GM18507 (cell line): ENCODE measurements at regions not wholly inside any gene's neighbourhood (a gene's known extent, or its start where the extent isn't known, plus 50 kb on each side); places are given as distances from the start of the nearest gene placed in this dataset.
"Not testable (repeated sequence)": the region's sequence is repeated elsewhere in the genome, so short reads cannot be mapped to it uniquely, and the experiment has no call there.

ENCODE experiments used
- DNase-seq: peaks from one replicate; pipeline ENCODE4 v3.0.0; 2011; ENCODE audit warnings: low read depth; ENCODE audit not compliant: insufficient read length; ENCODE audit errors: extremely low spot score
- FAIRE-seq: peaks from 2 replicates; lab custom pipeline; 2011; peaks lifted over from hg19 to GRCh38; lab: Jason Lieb, UNC

DNA sequence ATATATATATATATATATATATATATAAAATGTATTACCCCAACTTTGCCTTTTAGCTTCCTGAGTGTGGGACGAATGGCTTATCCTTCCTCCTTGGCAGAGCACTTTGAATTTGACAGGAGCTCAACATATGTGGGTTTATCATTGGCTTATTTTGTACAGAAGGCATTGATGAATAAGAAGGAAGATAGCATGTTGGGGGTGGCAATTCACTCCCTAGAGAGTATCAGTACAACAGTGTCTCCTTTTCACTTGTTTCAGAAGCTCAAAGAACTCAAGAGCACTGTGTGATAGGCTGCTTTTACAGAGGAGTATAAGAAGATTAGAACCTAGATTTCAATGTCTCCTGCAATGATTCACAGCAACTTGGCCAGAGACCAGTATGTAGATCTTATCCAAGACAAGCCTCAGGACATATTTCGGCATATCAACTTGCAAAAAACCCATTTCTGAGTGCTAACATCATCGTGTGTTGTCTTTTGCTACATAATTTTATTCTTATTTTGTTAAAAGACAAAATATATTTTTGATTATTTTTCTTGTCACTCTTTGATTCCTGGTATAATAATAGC, 345.8 kb downstream of the SOCS6 start:
- DNase-seq (no peak), FAIRE-seq (no peak)

DNA sequence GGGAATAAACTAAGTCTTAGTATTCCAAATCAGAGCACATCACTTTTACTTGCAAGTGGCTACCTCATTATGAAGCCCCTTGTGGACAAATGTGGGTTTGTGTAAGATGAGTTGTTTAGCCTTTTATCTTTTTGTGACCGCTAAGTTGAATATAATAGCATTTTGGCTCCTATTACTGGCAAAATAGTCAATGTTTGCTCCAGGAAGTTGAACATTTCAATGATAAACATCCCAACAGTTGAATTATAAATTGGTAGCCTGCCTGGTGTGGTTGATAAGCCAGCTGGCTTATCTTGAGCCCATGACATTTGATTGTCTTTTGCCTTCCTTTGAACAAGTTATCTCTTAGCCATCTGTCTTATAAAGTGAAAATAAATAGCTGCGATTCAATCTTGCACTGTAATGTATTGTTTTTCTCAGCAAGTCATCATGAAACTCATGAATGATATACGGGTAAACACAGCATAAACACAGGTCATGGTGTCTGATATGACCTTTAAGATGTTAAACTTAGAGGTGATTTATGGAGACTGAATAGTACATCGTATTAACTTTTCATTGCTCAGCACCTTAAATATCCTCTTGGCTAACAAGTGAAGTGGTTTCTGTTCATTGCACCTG, 338.4 kb downstream of the SOCS6 start:
- FAIRE-seq (no peak), DNase-seq (no peak)

DNA sequence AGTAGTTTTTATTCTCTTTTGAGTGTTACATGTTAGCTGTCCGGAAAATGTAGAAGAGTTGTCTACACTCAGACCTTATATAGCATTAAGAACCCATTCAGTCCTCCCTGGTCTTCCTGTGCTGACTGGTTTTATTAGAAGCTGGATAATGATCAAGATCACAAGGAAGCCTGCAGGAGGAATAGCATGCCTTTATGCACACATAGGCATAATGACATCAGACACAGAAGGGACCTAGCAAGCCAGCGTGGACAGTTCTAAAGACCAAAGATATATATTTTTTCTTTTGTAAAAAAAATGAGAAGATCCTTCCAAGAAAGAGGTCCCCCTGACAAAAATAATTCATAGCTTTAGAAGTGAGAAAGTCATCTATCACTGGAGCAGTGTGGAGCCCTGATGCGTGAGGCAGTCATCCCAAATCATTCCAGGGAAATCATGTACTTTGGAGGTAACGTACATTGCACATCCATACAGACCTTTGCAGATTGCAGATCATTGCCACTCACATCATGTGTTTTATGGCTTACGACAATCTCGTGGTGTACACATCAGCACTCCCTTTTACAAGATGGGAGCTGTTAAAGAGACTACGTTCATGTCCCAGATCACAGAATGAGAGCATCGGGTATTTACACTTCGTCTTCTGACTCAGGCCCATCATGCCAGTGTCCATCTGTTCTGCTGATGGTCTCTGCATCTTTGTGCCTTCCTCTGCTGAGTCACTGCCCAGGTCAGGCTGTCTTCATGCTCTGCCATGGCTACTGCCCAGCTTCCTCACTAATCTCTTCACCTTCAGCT, 334.0 kb downstream of the SOCS6 start:
- FAIRE-seq = no peak
- DNase-seq = no peak

DNA sequence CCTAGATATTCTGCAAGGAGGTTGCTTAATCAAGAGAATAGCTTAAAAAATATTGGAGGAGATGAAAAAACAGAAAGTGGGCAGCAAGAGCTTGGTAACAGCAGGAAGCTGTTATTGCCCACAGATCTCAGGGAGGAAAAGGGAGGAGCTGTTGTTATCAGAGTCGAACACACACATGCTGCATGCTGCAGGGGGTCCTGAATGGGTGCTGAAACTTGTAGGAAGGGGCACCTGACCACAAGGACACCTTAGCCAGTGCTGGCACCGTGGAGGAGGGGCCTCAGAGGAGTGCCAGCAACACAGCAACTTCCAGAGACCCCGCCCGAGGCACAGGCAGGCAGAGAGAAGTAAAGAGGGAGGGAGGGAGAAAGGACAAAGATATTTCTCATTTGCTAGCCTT, 332.9 kb downstream of the SOCS6 start:
- no peak for FAIRE-seq
- DNase-seq = no peak

DNA sequence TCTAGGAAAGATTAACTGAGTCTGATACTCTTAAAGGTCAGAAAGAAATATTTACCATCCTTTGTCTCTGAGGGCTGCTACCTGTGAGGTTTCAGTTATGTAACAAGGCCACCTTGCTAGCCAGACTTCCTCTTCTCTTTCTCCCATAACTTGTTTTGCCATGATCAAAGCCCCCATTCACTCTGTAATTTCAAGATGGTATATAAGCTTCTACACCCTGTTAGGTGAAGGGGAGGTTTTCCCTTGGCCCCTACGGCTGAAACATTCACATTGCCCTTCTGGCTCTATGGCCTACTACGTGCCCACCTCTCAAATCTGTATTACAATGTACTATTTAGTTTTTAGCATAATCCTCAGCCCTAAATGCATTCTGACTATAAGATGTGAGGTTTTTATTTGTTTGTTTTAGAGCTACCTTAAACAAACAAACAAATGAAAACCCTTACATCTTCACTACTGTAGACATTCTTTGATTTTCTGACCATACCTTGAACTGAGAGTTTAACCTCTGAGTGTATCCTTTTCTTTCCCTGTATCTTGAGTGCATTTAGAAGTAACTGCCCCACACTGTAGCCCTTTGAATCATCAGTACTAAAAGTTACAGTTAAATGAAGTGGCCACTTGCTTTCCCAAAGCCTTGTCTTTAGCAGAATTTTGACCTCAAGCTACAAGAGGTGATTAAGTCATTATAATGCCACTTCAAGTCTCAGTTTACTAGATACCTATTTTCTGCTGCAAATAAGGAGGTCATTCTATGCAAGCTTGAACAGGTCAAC, 332.2 kb downstream of the SOCS6 start:
- FAIRE-seq (no peak), DNase-seq (no peak)

DNA sequence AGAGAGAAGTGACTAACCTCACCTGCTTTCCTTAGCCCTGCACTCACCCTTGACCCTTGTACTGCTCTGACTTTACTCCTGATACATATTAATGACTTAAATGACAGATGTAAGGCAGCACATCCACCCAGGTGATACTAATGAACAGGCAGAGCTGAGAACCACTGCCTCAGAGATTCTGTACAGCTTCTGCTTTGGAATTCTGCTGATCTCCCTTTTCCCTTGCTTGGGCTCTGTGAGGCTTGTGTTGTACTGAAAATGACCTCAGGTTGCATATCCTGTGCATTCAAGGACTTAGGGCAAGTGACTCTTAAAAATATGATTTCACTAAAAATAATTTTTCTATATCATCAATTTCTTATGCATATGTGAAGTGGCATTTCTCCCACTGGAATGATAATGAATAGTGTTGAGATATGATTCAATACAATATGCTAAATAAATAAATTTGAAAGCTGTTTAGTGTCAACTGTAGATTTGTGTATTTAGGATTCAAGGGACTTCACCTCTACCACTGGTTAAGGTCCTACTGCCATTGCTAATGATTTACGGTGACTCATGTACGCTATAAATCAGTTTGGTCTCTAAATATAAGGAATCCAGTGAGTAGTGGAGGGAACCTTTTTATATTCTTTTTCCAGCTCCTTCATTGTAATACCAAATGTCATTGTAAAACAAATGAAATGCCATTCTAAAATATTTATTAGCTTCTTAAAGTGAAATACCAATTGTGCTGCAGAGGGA, 328.3 kb downstream of the SOCS6 start:
- no peak for FAIRE-seq

DNA sequence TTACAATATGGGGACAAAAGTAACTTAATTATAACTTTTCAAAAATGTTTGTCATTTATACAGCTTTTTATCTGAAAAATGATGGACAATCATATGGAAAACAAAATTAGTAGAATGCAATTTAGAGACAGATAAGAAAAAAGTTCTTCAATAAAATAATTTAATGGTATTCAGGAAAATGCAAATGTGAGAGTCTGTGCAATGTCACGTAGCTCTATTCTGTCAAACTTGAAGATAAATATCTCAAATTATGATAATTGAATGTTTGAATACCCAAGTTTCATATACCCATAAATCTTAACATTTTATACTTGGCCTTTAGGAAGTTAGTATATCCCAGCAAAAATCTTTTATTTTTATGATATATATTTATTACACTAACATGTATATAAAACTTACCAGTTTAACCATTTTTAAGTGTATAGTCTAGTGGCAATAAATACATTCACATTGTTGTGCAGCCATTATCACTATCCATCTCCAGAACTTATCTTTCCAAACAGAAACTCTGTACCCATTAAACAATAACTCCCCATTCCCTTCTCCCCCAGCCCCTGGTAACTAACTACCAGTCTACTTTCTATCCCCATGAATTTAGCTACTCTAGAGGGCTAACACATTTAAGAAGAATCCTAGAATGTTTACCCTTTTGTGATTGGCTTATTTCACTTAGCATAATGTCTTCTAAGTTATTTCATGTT, 311.5 kb downstream of the SOCS6 start:
- FAIRE-seq (no peak), DNase-seq (no peak)

More for the DNA sequence above, 328.3 kb downstream of the SOCS6 start:
- no peak for DNase-seq

DNA sequence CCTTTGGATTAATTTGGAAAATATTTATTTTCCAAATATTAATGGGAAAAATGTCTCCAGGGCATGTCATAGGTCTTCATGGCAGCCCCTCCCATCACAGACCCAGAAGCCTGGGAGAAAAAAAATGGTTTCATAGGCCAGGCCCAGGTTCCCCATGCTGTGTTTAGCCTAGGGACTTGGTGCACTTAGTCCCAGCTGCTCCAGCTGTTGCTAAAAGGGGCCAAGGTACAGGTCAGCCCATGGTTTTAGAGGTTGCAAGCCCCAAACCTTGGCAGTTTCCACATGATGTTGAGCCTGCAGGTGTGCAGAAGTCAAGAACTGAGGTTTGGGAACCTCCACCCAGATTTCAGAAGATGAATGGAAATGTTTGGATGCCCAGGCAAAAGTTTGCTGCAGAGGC, 309.6 kb downstream of the SOCS6 start:
- DNase-seq (no peak), FAIRE-seq (no peak)

DNA sequence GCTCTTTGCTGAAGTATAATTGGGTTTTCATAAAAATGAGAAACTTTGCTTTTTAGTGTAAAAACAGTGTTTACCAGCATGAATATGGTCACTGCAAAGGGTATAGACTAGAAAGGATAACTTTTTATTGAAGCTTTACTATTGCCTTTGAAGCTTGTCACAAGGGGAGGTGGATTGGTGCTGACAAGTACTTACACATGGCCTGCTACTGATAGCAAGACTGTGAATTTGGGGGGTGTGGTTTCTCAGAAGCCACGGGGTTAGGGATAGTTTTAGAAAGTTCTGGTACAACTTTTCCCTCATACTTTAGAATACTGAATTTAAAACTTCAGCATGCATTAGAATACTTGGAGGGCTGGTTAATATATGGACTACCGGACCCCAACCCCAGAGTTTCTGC, 294.1 kb downstream of the SOCS6 start:
- DNase-seq (no peak), FAIRE-seq (no peak)

DNA sequence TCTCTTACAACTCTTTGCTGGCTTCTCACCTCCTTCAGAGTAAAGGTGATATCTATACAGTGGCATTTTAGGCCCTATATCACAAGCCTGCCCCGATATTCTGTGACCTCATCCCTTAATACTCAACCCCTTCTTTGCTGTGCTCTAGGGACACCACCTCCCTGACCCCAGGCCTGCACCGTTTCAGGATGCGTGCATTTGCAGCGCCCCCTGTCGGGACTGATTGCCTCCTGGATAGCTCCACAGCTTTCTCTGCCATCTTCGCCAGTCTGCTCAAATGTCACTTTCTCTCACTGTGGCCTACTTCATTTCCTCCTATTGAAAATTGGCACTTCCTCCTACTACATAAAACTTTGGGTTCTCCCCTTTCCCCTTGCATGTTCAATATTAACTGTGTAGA, 289.6 kb downstream of the SOCS6 start:
- FAIRE-seq (no peak), DNase-seq (no peak)

DNA sequence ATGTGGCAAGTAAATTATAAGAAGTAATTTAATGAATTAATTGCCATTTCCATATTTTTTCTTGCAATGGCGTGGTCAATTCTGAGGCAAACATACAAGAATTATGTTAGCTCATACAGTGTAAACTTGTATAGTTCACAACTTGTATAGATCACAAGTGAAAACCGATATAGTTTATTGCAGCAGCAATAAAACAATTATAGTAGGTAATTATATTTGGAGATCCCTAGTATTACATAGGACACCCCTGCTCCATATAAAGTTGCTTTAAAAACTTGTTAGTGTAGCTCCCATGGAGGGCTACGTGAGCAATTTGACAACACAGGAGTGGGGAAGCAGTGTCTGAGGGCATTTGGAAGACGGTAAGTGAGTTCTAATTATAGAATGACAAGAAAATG, 288.2 kb downstream of the SOCS6 start:
- FAIRE-seq (no peak), DNase-seq (no peak)

DNA sequence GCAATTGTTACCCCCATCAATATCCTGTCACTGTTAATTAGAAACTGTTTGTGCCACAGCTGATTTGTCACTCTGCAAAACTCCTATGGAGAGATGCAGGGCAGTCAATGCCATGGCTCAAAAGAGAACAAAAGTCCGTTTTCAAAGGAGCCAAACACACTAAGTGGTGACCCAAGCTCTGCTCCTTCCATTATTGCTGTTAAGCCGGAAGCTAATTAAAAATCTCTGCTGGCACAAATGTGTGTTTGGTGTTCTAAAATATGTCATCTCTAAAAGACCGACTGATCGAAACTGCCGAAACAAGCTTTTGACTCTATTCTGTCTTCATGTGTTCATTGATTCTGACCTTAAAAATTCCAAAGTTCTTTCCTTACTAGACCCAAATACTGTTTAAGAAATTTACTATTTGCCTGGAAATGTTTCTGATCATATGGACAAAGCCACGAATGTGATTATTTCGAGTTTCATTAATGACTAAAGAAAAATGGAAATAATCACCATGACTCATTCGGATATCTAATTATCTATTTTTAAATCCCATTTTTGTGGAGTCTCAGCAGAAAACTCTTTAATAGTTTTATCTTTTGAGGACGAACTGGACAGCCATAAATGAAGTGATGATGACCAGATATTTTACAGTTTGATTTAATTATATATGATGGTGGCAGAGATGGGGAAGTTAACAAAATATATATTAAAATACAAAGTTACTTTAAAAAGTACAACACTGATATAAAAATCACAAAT, 287.6 kb downstream of the SOCS6 start:
- DNase-seq = no peak
- FAIRE-seq = no peak

DNA sequence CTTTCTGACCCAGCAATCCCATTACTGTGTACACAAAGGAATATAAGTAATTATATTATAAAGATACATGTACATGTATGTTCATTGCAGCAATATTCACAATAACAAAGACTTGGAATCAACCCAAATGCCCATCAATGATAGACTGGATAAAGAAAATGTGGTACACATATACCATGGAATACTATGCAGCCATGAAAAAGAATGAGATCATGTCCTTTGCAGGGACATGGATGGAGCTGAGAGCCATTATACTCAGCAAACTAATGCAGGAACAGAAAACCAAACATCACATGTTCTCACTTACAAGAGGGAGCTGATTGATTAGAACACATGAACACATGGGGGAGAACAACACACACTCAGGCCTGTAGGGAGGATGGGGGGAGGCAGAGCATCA, 286.1 kb downstream of the SOCS6 start:
- not testable (repeated sequence) for DNase-seq, FAIRE-seq

DNA sequence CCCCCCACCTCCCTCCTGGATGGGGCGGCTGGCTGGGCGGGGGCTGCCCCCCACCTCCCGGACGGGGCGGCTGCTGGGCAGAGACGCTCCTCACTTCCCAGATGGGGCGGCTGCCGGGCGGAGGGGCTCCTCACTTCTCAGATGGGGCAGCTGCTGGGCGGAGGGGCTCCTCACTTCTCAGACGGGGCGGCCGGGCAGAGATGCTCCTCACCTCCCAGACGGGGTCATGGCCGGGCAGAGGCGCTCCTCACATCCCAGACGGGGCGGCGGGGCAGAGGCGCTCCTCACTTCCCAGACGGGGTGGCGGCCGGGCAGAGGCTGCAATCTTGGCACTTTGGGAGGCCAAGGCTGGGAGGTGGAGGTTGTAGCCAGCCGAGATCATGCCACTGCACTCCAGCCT, 280.8 kb downstream of the SOCS6 start:
- not testable (repeated sequence) for FAIRE-seq, DNase-seq

DNA sequence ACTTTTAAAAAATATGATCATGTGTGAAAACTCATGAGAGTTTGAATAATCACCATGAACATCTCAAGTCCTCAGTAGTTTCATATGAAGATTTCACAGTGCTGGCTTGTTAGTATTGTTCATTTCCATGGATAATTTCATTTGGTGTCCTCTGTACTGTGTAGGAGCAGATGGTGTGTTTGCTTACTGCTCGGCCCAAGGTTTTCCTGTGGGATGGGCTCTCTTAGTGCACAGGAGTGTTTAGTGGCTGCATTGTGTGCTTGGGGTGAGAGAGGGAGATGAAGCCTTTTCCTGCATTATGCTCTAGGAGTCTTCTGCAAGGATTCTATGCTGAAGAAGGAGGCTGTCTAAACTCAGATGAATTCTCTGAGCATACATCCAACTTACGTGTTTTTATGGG, 270.6 kb downstream of the SOCS6 start:
- no peak for FAIRE-seq
- DNase-seq = no peak

DNA sequence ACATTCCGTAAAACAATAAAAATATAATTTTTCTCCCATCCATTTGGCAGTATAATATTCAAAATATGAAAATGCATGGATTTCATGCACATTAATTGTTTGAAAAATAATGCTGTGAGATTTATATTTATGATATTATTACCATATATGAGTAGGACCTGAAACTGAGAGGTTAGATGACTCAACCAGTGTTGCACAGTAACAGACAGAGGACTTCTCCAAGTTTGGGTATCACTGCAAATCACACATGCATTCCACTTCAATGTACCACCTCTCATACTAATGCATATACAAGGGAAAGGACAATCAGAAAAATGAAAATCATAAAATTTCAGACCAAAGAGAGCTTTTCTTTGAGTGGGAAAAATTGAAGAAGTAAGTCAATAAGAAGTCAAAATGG, 269.5 kb downstream of the SOCS6 start:
- FAIRE-seq (no peak), DNase-seq (no peak)

DNA sequence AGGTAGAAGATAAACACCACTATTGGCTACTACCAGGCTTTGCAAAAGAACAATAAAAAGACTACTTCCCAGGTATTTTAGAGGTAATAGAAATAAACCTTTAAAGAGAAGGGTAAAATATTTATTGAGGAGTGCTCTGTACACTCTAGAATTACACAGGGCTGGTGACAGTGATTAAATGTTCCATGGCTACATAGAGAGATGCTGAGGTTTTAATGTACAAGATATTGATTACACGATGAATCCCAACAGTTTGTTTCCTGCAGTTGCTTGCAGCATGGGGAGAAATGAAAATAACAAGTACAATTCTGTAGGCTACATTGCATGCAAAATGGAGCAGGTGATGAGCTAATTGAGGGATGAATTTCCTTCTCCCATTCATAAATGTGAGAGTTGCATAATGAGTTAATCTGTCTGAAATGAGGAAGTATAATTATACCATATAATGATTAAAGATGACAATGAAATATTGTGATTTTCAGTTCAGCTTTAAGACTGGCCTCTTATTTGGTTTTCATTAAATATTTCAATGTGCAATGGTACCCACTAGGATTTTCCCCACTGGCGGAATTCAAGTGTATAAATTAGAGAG, 266.1 kb downstream of the SOCS6 start:
- no peak for DNase-seq
- FAIRE-seq = no peak

DNA sequence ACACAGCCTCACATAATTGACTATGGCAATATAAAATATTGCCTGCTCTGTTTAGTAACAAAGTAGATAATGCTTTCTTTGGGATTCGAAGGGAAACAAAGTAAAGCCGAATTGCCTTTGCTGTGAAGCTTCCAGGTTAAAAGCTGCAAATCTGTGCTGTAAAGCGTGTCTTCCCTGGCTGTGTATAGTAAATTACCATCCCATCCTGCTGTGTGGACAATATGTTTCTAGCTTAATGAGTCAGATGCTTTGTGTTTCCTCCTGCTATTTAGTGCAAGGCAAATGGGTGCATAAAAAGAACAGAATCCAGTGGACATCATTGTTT, 265.1 kb downstream of the SOCS6 start:
- no peak for FAIRE-seq
- no peak for DNase-seq
